ENCODE measurements at regions not wholly inside any gene's neighbourhood (a gene's known extent, or its start where the extent isn't known, plus 50 kb on each side); places are given as distances from the start of the nearest gene placed in this dataset.

- DNase-seq = no peak
- Mint-ChIP-seq H3K27ac (no peak overlapping the region), H3K36me3 (no peaks in the 10 kb centered on the region), H3K4me1 (no peaks in the 10 kb centered on the region), H3K27me3 (no peaks in the 10 kb centered on the region), H3K4me3 (no peak overlapping the region), H3K9me3 (no peaks in the 10 kb centered on the region)
- POLR2A ChIA-PET (ENCODE audit: partially characterized antibody) = no interaction called here
- intact Hi-C loops (cut with micrococcal nuclease) = no loop called here
- no peak overlapping the region for H3K4me3 ChIP-seq (ENCODE audit: low read length in 2 of 2)
- no peak overlapping the region for H3K27ac ChIP-seq (ENCODE audit: low read depth, low read length)
- no peaks in the 10 kb centered on the region for H3K9me3 ChIP-seq (ENCODE audit: control insufficient read depth in 1 of 2, low read length in 2 of 2)
- H3K4me1 ChIP-seq (ENCODE audit: insufficient read depth, low read length) = no peaks in the 10 kb centered on the region
- no peaks in the 10 kb centered on the region for H3K27me3 ChIP-seq (ENCODE audit: insufficient read depth, low read length)
- H3K36me3 ChIP-seq (ENCODE audit: insufficient read depth, low read length) = no peaks in the 10 kb centered on the region
- CTCF ChIA-PET (ENCODE audit: partially characterized antibody) = interaction anchor here (0.8 to 2.4 kb wide), 4 partner anchors 11 to 1693 kb away, joined by 3 to 13 read pairs (median 4); no protein-coding TSS in a partner anchor
Observed at GRCh38 chr20:39269493-39270217, 307.5 kb downstream of the DHX35 start.

DNA sequence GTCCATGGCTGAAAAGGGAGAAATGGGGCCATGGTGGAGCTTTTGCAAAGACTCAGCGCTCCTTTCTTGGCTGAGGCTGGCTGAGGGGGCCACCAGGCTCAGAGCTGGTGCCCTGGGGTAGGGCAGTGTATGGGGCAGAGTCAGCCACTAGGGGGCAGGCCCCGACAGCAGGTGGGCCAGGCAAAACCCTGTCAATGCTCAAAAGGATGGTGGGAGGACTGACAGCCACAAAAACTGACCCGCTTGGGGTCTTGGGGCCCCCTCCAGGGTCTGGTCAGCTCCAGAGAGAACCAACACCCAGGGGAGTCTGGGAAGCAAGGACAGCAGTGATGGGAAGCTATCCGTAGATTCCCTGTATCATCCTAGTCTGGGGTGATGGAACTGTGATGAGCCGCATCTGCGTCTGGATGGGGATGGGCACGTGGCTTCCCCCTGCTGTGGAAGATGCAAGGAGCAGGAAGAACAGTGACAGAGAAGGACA, 306.9 kb downstream of the DHX35 start:
- ChIA-PET POLR2A (ENCODE audit: partially characterized antibody) (no interaction called here), CTCF (ENCODE audit: partially characterized antibody) (interaction anchor here (0.8 to 2.4 kb wide), 5 partner anchors 12 to 1694 kb away, joined by 3 to 13 read pairs (median 4); no protein-coding TSS in a partner anchor)
- Mint-ChIP-seq H3K4me3 (no peak overlapping the region), H3K9me3 (no peaks in the 10 kb centered on the region), H3K27me3 (no peaks in the 10 kb centered on the region), H3K27ac (no peak overlapping the region), H3K4me1 (no peaks in the 10 kb centered on the region), H3K36me3 (no peaks in the 10 kb centered on the region)
- Histone ChIP-seq H3K9me3 (ENCODE audit: control insufficient read depth in 1 of 2, low read length in 2 of 2) (no peaks in the 10 kb centered on the region), H3K27ac (ENCODE audit: low read depth, low read length) (no peak overlapping the region), H3K27me3 (ENCODE audit: insufficient read depth, low read length) (no peaks in the 10 kb centered on the region), H3K4me1 (ENCODE audit: insufficient read depth, low read length) (no peaks in the 10 kb centered on the region), H3K4me3 (ENCODE audit: low read length in 2 of 2) (no peak overlapping the region), H3K36me3 (ENCODE audit: insufficient read depth, low read length) (no peaks in the 10 kb centered on the region)
- peak in 1 of 5 donors; percentile 9 for DNase-seq
- intact Hi-C loops (cut with micrococcal nuclease) = no loop called here

DNA sequence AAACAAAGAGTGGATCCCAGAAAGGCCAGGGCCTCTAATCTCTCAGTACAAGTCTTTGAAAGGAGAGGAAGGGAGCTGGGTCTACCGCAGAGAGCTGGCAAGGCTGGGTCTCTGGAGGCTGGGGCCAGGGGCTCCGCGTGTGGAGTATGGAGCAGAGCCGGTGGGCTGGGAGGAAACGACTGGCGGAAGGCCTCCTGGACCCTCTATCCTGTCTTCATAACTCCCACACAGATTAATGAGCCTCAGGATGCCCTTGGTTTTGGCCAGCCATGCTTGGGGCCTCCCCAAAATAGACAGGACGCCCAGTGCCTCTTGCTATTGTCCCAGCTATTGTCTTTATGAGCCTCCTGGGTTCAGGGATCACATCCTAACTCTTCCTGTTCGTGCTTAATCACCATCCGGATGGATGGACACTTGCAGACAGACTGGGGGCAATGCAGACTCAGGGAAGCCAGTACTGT, 306.4 kb downstream of the DHX35 start:
- H3K36me3 Mint-ChIP-seq = no peaks in the 10 kb centered on the region
- Histone ChIP-seq H3K27me3 (ENCODE audit: insufficient read depth, low read length) (no peaks in the 10 kb centered on the region), H3K36me3 (ENCODE audit: insufficient read depth, low read length) (no peaks in the 10 kb centered on the region), H3K4me3 (ENCODE audit: low read length in 2 of 2) (no peak overlapping the region), H3K27ac (ENCODE audit: low read depth, low read length) (no peak overlapping the region), H3K9me3 (ENCODE audit: control insufficient read depth in 1 of 2, low read length in 2 of 2) (no peaks in the 10 kb centered on the region), H3K4me1 (ENCODE audit: insufficient read depth, low read length) (no peaks in the 10 kb centered on the region)
- no peak overlapping the region for H3K27ac Mint-ChIP-seq
- intact Hi-C loops (cut with micrococcal nuclease) = no loop called here
- H3K4me3 Mint-ChIP-seq = no peak overlapping the region
- POLR2A ChIA-PET (ENCODE audit: partially characterized antibody) = no interaction called here
- CTCF ChIA-PET (ENCODE audit: partially characterized antibody) = interaction anchor here (1.0 to 2.4 kb wide), 4 partner anchors 12 to 1695 kb away, joined by 3 to 13 read pairs (median 4); no protein-coding TSS in a partner anchor
- DNase-seq = no peak
- H3K4me1 Mint-ChIP-seq = no peaks in the 10 kb centered on the region
- no peaks in the 10 kb centered on the region for H3K27me3 Mint-ChIP-seq
- no peaks in the 10 kb centered on the region for H3K9me3 Mint-ChIP-seq

- H3K36me3 Mint-ChIP-seq = no peaks in the 10 kb centered on the region
- H3K4me3 ChIP-seq (ENCODE audit: low read length in 2 of 2) = no peak overlapping the region
- no peaks in the 10 kb centered on the region for H3K27me3 ChIP-seq (ENCODE audit: insufficient read depth, low read length)
- H3K27me3 Mint-ChIP-seq = no peaks in the 10 kb centered on the region
- H3K9me3 Mint-ChIP-seq = no peaks in the 10 kb centered on the region
- no peak overlapping the region for H3K27ac Mint-ChIP-seq
- no peaks in the 10 kb centered on the region for H3K4me1 ChIP-seq (ENCODE audit: insufficient read depth, low read length)
- intact Hi-C loops (cut with micrococcal nuclease) = no loop called here
- no peak overlapping the region for H3K27ac ChIP-seq (ENCODE audit: low read depth, low read length)
- no peaks in the 10 kb centered on the region for H3K36me3 ChIP-seq (ENCODE audit: insufficient read depth, low read length)
- POLR2A ChIA-PET (ENCODE audit: partially characterized antibody) = no interaction called here
- H3K4me3 Mint-ChIP-seq = no peak overlapping the region
- CTCF ChIA-PET (ENCODE audit: partially characterized antibody) = interaction anchor here (0.9 to 2.4 kb wide), 5 partner anchors 10 to 1696 kb away, joined by 3 to 10 read pairs (median 3); no protein-coding TSS in a partner anchor
- DNase-seq = no peak
- H3K9me3 ChIP-seq (ENCODE audit: control insufficient read depth in 1 of 2, low read length in 2 of 2) = no peaks in the 10 kb centered on the region
- H3K4me1 Mint-ChIP-seq = no peaks in the 10 kb centered on the region
Observed at GRCh38 chr20:39266989-39267388, 304.8 kb downstream of the DHX35 start.

GRCh38 chr20:39264506-39265172, 302.5 kb downstream of the DHX35 start:
- no peaks in the 10 kb centered on the region for H3K36me3 Mint-ChIP-seq
- Histone ChIP-seq H3K27me3 (ENCODE audit: insufficient read depth, low read length) (no peaks in the 10 kb centered on the region), H3K36me3 (ENCODE audit: insufficient read depth, low read length) (no peaks in the 10 kb centered on the region), H3K9me3 (ENCODE audit: control insufficient read depth in 1 of 2, low read length in 2 of 2) (no peaks in the 10 kb centered on the region), H3K27ac (ENCODE audit: low read depth, low read length) (no peak overlapping the region), H3K4me3 (ENCODE audit: low read length in 2 of 2) (no peak overlapping the region), H3K4me1 (ENCODE audit: insufficient read depth, low read length) (no peaks in the 10 kb centered on the region)
- intact Hi-C loops (cut with micrococcal nuclease) = no loop called here
- peak in 3 of 5 donors; percentile 2 to 11 (median 4) for DNase-seq
- H3K4me3 Mint-ChIP-seq = no peak overlapping the region
- H3K27ac Mint-ChIP-seq = no peak overlapping the region
- ChIA-PET POLR2A (ENCODE audit: partially characterized antibody) (no interaction called here), CTCF (ENCODE audit: partially characterized antibody) (interaction anchor here (0.6 to 1.9 kb wide), 9 partner anchors 8 to 1699 kb away, joined by 3 to 12 read pairs (median 4); no protein-coding TSS in a partner anchor)
- peaks cover 2 to 6% of the 10 kb centered on the region in 2 donors for H3K27me3 Mint-ChIP-seq
- peaks cover 0 to 1% (median 0%) of the 10 kb centered on the region in 8 donors for H3K9me3 Mint-ChIP-seq
- H3K4me1 Mint-ChIP-seq = no peaks in the 10 kb centered on the region

DNA sequence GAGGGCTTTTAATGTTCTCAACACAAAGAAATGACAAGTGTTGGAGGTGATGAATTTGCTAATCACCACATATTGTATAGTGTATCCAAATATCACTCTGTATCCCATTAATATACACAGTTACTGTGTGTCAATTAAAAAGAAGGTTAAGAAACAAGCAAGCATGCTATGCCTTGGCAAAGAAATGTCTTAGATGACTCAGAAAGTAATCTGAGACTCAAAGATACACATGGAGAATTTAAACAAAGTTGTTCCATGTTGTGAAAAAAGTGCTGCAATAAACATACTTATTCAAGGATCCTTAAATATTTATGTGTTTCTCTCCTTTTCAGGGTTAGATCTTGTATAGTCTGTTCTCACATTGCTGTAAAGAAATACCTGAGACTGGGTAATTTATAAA, 300.9 kb downstream of the DHX35 start:
- no peak overlapping the region for H3K27ac Mint-ChIP-seq
- no peak overlapping the region for H3K4me3 Mint-ChIP-seq
- Histone ChIP-seq H3K4me1 (ENCODE audit: insufficient read depth, low read length) (no peaks in the 10 kb centered on the region), H3K9me3 (ENCODE audit: control insufficient read depth in 1 of 2, low read length in 2 of 2) (no peaks in the 10 kb centered on the region), H3K4me3 (ENCODE audit: low read length in 2 of 2) (no peak overlapping the region), H3K36me3 (ENCODE audit: insufficient read depth, low read length) (no peaks in the 10 kb centered on the region), H3K27me3 (ENCODE audit: insufficient read depth, low read length) (no peaks in the 10 kb centered on the region), H3K27ac (ENCODE audit: low read depth, low read length) (no peak overlapping the region)
- DNase-seq = no peak
- H3K36me3 Mint-ChIP-seq = no peaks in the 10 kb centered on the region
- ChIA-PET POLR2A (ENCODE audit: partially characterized antibody) (no interaction called here), CTCF (ENCODE audit: partially characterized antibody) (no interaction called here)
- peaks cover 0 to 1% (median 0%) of the 10 kb centered on the region in 8 donors for H3K9me3 Mint-ChIP-seq
- intact Hi-C loops (cut with micrococcal nuclease) = no loop called here
- H3K27me3 Mint-ChIP-seq = peaks cover 2 to 6% of the 10 kb centered on the region in 2 donors
- no peaks in the 10 kb centered on the region for H3K4me1 Mint-ChIP-seq

DNA sequence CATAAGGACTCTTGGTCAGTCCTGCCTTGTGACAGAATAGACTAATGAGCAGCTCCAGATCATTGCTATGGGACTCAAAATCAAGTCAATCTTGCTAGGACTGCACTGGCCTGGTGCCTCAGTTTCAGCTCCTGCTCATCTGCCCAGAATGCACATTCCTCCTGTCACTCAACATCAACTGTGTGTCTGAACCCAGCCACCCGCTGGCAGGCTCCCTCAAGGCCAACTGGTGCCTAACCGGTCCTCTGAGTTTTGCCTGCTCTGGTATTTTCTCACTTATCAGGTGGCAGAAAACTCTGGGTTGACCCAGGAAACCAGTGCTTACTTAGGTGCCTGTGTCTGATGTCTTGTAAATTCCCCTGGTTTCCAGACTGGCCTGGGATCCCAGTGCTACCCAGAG, 297.7 kb downstream of the DHX35 start:
- CTCF ChIA-PET (ENCODE audit: partially characterized antibody) = no interaction called here
- Mint-ChIP-seq H3K9me3 (peaks cover 0 to 1% (median 0%) of the 10 kb centered on the region in 8 donors), H3K27ac (no peak overlapping the region)

More for the DNA sequence above, 297.7 kb downstream of the DHX35 start:
- no peak overlapping the region for H3K4me3 ChIP-seq (ENCODE audit: low read length in 2 of 2)
- no peak overlapping the region for H3K4me3 Mint-ChIP-seq
- POLR2A ChIA-PET (ENCODE audit: partially characterized antibody) = no interaction called here
- H3K9me3 ChIP-seq (ENCODE audit: control insufficient read depth in 1 of 2, low read length in 2 of 2) = no peaks in the 10 kb centered on the region
- no peaks in the 10 kb centered on the region for H3K36me3 ChIP-seq (ENCODE audit: insufficient read depth, low read length)
- no peaks in the 10 kb centered on the region for H3K4me1 Mint-ChIP-seq
- DNase-seq = no peak
- no peak overlapping the region for H3K27ac ChIP-seq (ENCODE audit: low read depth, low read length)
- H3K4me1 ChIP-seq (ENCODE audit: insufficient read depth, low read length) = no peaks in the 10 kb centered on the region
- H3K27me3 Mint-ChIP-seq = peaks cover 2 to 6% of the 10 kb centered on the region in 2 donors
- intact Hi-C loops (cut with micrococcal nuclease) = no loop called here
- H3K27me3 ChIP-seq (ENCODE audit: insufficient read depth, low read length) = no peaks in the 10 kb centered on the region
- no peaks in the 10 kb centered on the region for H3K36me3 Mint-ChIP-seq
